Keratinocyte (primary cell): ENCODE measurements at regions not wholly inside any gene's neighbourhood (a gene's known extent, or its start where the extent isn't known, plus 50 kb on each side); places are given as distances from the start of the nearest gene placed in this dataset.

ENCODE experiments used
- DNase-seq: peaks from one replicate; pipeline ENCODE4 v3.0.0-alpha.2; 2011; ENCODE audit warnings: low read depth, missing footprints, low spot score
- FAIRE-seq: peaks from 2 replicates; lab custom pipeline; 2011; peaks lifted over from hg19 to GRCh38; lab: Jason Lieb, UNC
- H2AFZ ChIP-seq: 2 replicates; pipeline ENCODE4 v1.6.0; 2012; ENCODE audit warnings: low read length, control low read depth, inconsistent platforms; ENCODE audit not compliant: control insufficient read depth
- H3K27ac ChIP-seq: 2 replicates; pipeline ENCODE4 v1.5.1; 2011; ENCODE audit warnings: low read length; ENCODE audit not compliant: control insufficient read depth, insufficient read depth
- H3K27me3 ChIP-seq: 3 replicates; pipeline ENCODE4 v1.6.0; 2011; ENCODE audit warnings: low read length; ENCODE audit not compliant: control insufficient read depth, insufficient read depth; ENCODE audit errors: extremely low read depth
- H3K36me3 ChIP-seq, 2 experiments: 2 replicates in 1 of 2; 3 replicates in 1 of 2; pipeline ENCODE4 v1.5.1; 2011; ENCODE audit warnings: low read length in 2 of 2, mild to moderate bottlenecking in 1 of 2; ENCODE audit not compliant: control insufficient read depth in 2 of 2, insufficient read depth in 2 of 2; ENCODE audit errors: extremely low read depth in 1 of 2
- H3K4me1 ChIP-seq: 3 replicates; pipeline ENCODE4 v1.5.1; 2011; ENCODE audit warnings: low read length; ENCODE audit not compliant: control insufficient read depth, insufficient read depth; ENCODE audit errors: extremely low read depth
- H3K4me2 ChIP-seq: 3 replicates; pipeline ENCODE4 v1.6.0; 2011; ENCODE audit warnings: low read depth, low read length; ENCODE audit not compliant: control insufficient read depth, insufficient read depth; ENCODE audit errors: extremely low read depth
- H3K4me3 ChIP-seq, 3 experiments: fragments of 200-600 bp in 1 of 3; sonication (generic) in 1 of 3; 2 replicates in 2 of 3; 3 replicates in 1 of 3; pipeline ENCODE4 v1.5.1; 2011 to 2016; ENCODE audit warnings: low read length in 3 of 3, mild to moderate bottlenecking in 3 of 3, control low read depth in 2 of 3, inconsistent platforms in 1 of 3, low read depth in 1 of 3, mixed read lengths in 1 of 3, mixed run types in 1 of 3, moderate library complexity in 1 of 3; ENCODE audit not compliant: control insufficient read depth in 2 of 3, insufficient read depth in 2 of 3; ENCODE audit errors: extremely low read depth in 1 of 3
- H3K79me2 ChIP-seq: 2 replicates; pipeline ENCODE4 v1.6.0; 2012; ENCODE audit warnings: low read length; ENCODE audit not compliant: control insufficient read depth, insufficient read depth
- H3K9ac ChIP-seq: 3 replicates; pipeline ENCODE4 v1.6.0; 2011; ENCODE audit warnings: low read length; ENCODE audit not compliant: control insufficient read depth, insufficient read depth; ENCODE audit errors: extremely low read depth
- H3K9me1 ChIP-seq: 3 replicates; pipeline ENCODE4 v1.6.0; 2011; ENCODE audit warnings: low read length; ENCODE audit not compliant: control insufficient read depth, insufficient read depth; ENCODE audit errors: extremely low read depth
- H3K9me3 ChIP-seq: 2 replicates; pipeline ENCODE4 v1.5.1; 2012; ENCODE audit warnings: low read depth, low read length; ENCODE audit not compliant: control insufficient read depth
- H4K20me1 ChIP-seq: 3 replicates; pipeline ENCODE4 v1.6.0; 2011; ENCODE audit warnings: low read length; ENCODE audit not compliant: control insufficient read depth, insufficient read depth; ENCODE audit errors: extremely low read depth
- CTCF ChIP-seq, 3 experiments: IDR thresholded peaks in 1 of 3; conservative IDR thresholded peaks in 1 of 3; optimal IDR thresholded peaks in 1 of 3; 2 replicates in 2 of 3; 3 replicates in 1 of 3; pipeline versions ENCODE3 to v1.5.1; 2011; ENCODE audit warnings: low read length in 3 of 3, mild to moderate bottlenecking in 3 of 3, moderate library complexity in 2 of 3, control low read depth in 1 of 3, inconsistent platforms in 1 of 3; ENCODE audit not compliant: insufficient read depth in 2 of 3; ENCODE audit errors: extremely low read depth in 1 of 3
- EZH2 ChIP-seq: IDR thresholded peaks from one replicate; pipeline ENCODE4 v1.6.1; 2012; ENCODE audit warnings: inconsistent platforms, mild to moderate bottlenecking, low read length, moderate library complexity
- dilution Hi-C: fragments of 300-500 bp; cut with MboI; formaldehyde crosslinking; loops from one replicate; pipeline ENCODE4 v1.7.0; 2020; ENCODE audit warnings: low sequenced_read_pairs; ENCODE audit not compliant: extremely low pct_ligation_motif_present

DNA sequence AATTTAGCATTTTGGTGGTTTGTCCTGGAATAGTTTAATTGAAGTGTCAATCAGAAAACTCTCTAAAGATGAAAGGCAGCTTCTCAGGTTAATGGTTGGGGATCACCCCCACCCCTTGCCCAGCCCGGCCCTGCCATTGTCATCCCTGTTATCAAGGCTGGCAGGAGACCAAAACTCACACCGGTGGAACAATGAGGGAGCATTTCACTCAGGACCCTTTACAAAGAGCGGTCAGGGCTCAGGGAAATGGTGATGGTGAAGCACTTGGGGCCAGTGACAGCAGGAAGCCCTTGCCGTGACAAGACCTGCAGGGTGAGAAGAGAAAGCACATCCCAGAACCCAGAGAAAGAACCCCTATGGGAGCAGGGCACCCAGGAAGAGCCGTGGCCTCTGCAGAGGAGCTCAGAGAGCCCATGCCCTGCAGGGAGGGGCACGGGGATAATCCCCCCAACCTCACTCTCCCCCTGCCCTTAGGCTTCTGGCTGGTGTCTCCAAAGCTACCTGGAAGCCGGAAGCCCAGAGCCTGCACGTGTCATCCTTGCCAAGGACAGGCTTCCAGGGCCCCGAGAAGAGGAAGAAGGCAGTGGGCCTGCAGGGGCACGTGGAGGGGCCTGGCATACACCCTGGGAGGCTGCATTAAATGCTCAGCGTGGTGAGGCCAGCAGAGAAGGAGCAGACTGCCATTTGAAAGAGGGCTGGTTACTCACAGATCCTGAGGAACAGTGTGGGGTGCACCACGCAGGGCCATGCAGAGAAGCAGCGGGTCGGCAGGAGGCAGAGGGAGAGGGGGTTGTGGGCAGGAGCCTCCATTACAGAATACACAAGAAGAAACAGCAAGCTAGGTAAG lies 80.6 kb upstream of the PRR20G start:
- dilution Hi-C loops: no loop called here
- no peak for DNase-seq
- FAIRE-seq: no peak
- TF ChIP-seq EZH2 (no peak), CTCF (optimal IDR thresholded peaks at IDR 0.05 in 1 of 3, IDR thresholded peaks at IDR 0.05 in 1 of 3, conservative IDR thresholded peaks at IDR 0.05 in 1 of 3; ENCODE audit: extremely low read depth in 1 of 3, insufficient read depth in 2 of 3, low read length in 3 of 3) (no peak)
- no peak overlapping the region for H3K9ac ChIP-seq
- H3K36me3 ChIP-seq: no peaks in the 10 kb centered on the region
- no peaks in the 10 kb centered on the region for H3K9me1 ChIP-seq
- H3K27ac ChIP-seq: no peak overlapping the region
- H3K27me3 ChIP-seq: peaks cover 11% of the 10 kb centered on the region
- H3K4me2 ChIP-seq: no peak overlapping the region
- H3K9me3 ChIP-seq: no peaks in the 10 kb centered on the region
- H2AFZ ChIP-seq: no peak overlapping the region
- H3K4me1 ChIP-seq: no peaks in the 10 kb centered on the region
- no peaks in the 10 kb centered on the region for H4K20me1 ChIP-seq
- H3K4me3 ChIP-seq: no peak overlapping the region
- H3K79me2 ChIP-seq: no peaks in the 10 kb centered on the region

DNA sequence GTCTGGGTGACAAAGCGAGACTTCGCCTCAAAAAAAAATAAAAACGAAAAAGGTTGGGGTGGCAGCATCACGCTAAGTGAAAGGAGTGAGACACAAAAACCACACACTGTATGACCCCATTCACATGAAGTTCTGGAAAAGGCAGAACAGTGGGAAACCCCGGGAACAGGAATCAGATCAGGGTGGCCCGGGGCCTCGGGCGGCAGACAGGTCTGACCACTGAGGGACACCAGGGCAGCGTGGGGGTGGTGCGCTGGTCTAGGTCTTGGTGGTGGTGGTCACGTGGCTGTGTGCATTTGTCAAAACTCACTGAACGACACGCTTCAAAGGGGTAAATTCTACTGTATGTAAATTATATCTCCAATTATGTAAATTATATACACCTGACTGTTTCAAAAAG lies 79.7 kb upstream of the PRR20G start:
- H3K36me3 ChIP-seq: no peaks in the 10 kb centered on the region
- H3K79me2 ChIP-seq: no peaks in the 10 kb centered on the region
- H2AFZ ChIP-seq: no peak overlapping the region
- no peak overlapping the region for H3K9ac ChIP-seq
- no peaks in the 10 kb centered on the region for H3K4me1 ChIP-seq
- H3K9me1 ChIP-seq: no peaks in the 10 kb centered on the region
- dilution Hi-C loops: no loop called here
- H3K9me3 ChIP-seq: no peaks in the 10 kb centered on the region
- peaks cover 16% of the 10 kb centered on the region for H3K27me3 ChIP-seq
- no peak overlapping the region for H3K27ac ChIP-seq
- no peaks in the 10 kb centered on the region for H4K20me1 ChIP-seq
- TF ChIP-seq EZH2: no peak
- no peak for FAIRE-seq
- no peak for DNase-seq
- no peak overlapping the region for H3K4me3 ChIP-seq
- no peak overlapping the region for H3K4me2 ChIP-seq

GRCh38 chr3:127366383-127366782 lies 78.5 kb upstream of the PRR20G start:
- no peak overlapping the region for H3K4me3 ChIP-seq
- peaks cover 19% of the 10 kb centered on the region for H3K27me3 ChIP-seq
- no peaks in the 10 kb centered on the region for H4K20me1 ChIP-seq
- H3K36me3 ChIP-seq: no peaks in the 10 kb centered on the region
- dilution Hi-C loops: no loop called here
- H3K27ac ChIP-seq: no peak overlapping the region
- TF ChIP-seq EZH2 (no peak), CTCF (optimal IDR thresholded peaks at IDR 0.05 in 1 of 3, IDR thresholded peaks at IDR 0.05 in 1 of 3, conservative IDR thresholded peaks at IDR 0.05 in 1 of 3; ENCODE audit: extremely low read depth in 1 of 3, insufficient read depth in 2 of 3, low read length in 3 of 3) (no peak)
- no peak for FAIRE-seq
- H3K4me2 ChIP-seq: no peak overlapping the region
- H3K9me3 ChIP-seq: no peaks in the 10 kb centered on the region
- no peaks in the 10 kb centered on the region for H3K79me2 ChIP-seq
- no peak overlapping the region for H2AFZ ChIP-seq
- no peaks in the 10 kb centered on the region for H3K4me1 ChIP-seq
- H3K9ac ChIP-seq: no peak overlapping the region
- no peak for DNase-seq
- no peaks in the 10 kb centered on the region for H3K9me1 ChIP-seq
